Uterus (tissue), 2 donors: ENCODE measurements at regions not wholly inside any gene's neighbourhood (a gene's known extent, or its start where the extent isn't known, plus 50 kb on each side); places are given as distances from the start of the nearest gene placed in this dataset.
"Not testable (repeated sequence)": the region's sequence is repeated elsewhere in the genome, so short reads cannot be mapped to it uniquely, and the experiment has no call there.

Experiments
- CTCF ChIP-seq, 4 experiments: fragments of 200-600 bp in 2 of 4; fragments of 450-650 bp in 2 of 4; sonication (generic) in 2 of 4; IDR thresholded peaks; one replicate each; pipeline ENCODE4 v1.5.1; 2016 to 2019; ENCODE audit warnings: antibody characterized with exemption in 4 of 4, mild to moderate bottlenecking in 2 of 4, moderate library complexity in 1 of 4
- POLR2A ChIP-seq, 2 donors: fragments of 450-650 bp; IDR thresholded peaks; one replicate each; pipeline ENCODE4 v1.6.1; 2016; ENCODE audit warnings: antibody characterized with exemption in 2 of 2, mild to moderate bottlenecking in 1 of 2, moderate library complexity in 1 of 2

DNA sequence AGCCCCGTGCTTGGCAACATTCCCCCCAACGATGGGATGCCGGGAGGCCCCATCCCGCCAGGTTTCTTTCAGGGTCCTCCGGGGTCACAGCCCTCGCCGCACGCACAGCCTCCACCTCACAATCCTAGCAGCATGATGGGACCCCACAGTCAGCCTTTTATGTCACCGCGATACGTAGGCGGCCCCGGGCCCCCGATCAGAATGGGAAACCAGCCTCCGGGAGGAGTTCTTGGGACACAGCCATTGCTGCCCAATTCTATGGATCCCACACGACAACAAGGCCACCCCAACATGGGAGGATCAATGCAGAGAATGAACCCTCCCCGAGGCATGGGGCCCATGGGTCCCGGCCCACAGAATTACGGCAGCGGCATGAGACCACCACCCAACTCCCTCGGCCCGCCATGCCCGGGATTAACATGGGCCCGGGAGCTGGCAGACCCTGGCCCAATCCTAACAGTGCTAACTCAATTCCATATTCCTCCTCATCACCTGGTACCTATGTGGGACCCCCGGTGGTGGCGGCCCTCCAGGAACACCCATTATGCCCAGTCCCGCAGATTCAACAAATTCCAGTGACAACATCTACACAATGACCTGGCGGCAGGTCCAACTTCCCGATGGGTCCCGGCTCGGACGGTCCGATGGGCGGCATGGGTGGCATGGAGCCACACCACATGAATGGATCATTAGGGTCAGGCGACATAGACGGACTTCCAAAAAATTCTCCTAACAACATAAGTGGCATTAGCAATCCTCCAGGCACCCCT, 116.0 kb upstream of the CDK13 start:
- not testable (repeated sequence) for TF ChIP-seq CTCF, POLR2A (IDR thresholded peaks at IDR 0.05)
